ENCODE measurements at regions not wholly inside any gene's neighbourhood (a gene's known extent, or its start where the extent isn't known, plus 50 kb on each side); places are given as distances from the start of the nearest gene placed in this dataset.

DNA sequence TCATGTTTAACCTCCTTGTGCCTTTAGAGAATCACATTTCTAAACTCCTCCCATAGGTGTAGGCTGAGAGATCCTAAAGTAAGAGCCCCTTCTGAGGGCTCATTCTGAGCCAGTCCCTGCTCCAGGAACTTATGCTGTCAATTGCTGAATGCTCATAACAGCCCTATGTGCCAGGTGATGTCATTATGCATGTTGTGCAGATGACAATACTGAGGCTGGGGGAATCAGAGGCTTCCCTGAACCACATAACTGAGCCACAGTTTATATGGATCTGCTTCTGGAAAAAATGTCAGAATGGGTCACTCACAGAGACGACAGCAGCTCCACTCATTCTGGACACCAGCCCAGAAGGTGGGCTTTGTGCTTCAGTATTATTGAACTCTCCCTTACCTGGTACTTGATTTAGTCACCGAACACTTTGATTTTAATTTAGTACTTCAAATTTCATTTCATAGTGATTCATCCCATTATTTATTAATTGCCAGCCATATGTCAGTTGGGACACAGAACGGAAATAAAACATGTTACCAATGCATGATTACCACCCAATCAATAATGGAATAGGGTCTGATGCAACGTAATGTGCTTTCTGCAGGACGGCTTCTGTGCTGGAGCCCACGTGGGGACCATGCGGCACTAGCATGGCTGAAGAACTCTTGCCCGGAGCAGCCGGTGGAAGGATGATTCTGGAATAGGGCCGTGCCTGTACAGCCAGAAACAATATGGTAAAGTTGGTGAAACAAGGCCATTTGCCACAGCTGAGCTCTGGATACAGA, 406.3 kb downstream of the IRX1 start:
- TF ChIP-seq EZH2phosphoT487 (IDR thresholded peaks at IDR 0.05; ENCODE audit: low read length) (no peak), EZH2 (optimal IDR thresholded peaks at IDR 0.05; ENCODE audit: low read depth, low read length) (no peak)
- TF ChIP-seq, protein P1, sequence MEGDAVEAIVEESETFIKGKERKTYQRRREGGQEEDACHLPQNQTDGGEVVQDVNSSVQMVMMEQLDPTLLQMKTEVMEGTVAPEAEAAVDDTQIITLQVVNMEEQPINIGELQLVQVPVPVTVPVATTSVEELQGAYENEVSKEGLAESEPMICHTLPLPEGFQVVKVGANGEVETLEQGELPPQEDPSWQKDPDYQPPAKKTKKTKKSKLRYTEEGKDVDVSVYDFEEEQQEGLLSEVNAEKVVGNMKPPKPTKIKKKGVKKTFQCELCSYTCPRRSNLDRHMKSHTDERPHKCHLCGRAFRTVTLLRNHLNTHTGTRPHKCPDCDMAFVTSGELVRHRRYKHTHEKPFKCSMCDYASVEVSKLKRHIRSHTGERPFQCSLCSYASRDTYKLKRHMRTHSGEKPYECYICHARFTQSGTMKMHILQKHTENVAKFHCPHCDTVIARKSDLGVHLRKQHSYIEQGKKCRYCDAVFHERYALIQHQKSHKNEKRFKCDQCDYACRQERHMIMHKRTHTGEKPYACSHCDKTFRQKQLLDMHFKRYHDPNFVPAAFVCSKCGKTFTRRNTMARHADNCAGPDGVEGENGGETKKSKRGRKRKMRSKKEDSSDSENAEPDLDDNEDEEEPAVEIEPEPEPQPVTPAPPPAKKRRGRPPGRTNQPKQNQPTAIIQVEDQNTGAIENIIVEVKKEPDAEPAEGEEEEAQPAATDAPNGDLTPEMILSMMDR (IDR thresholded peaks at IDR 0.05; ENCODE audit: low read length): no peak
- Histone ChIP-seq H3K9ac (ENCODE audit: low read length) (no peak overlapping the region), H3F3A (ENCODE audit: insufficient read depth, low read length) (no peaks in the 10 kb centered on the region), H3K9me2 (replicated peaks; ENCODE audit: insufficient read depth, low read length) (no peaks in the 10 kb centered on the region), H3K4me2 (ENCODE audit: low read depth, low read length) (no peak overlapping the region), H3K27me3 (replicated peaks; ENCODE audit: insufficient read depth, low read length) (no peaks in the 10 kb centered on the region), H2AFZ (ENCODE audit: low read length) (no peak overlapping the region), H3K27ac (ENCODE audit: low read length) (no peak overlapping the region), H3K4me3 (ENCODE audit: low read length) (no peak overlapping the region), H4K20me1 (ENCODE audit: insufficient read depth, low read length) (no peaks in the 10 kb centered on the region), H3K36me3 (replicated peaks; ENCODE audit: insufficient read depth, low read length) (no peaks in the 10 kb centered on the region), H3K9me3 (replicated peaks; ENCODE audit: insufficient read depth, low read length) (no peaks in the 10 kb centered on the region), H3K79me2 (ENCODE audit: low read length) (no peaks in the 10 kb centered on the region), H3K4me1 (ENCODE audit: low read length) (no peaks in the 10 kb centered on the region)
- DNase-seq: no peak

DNA sequence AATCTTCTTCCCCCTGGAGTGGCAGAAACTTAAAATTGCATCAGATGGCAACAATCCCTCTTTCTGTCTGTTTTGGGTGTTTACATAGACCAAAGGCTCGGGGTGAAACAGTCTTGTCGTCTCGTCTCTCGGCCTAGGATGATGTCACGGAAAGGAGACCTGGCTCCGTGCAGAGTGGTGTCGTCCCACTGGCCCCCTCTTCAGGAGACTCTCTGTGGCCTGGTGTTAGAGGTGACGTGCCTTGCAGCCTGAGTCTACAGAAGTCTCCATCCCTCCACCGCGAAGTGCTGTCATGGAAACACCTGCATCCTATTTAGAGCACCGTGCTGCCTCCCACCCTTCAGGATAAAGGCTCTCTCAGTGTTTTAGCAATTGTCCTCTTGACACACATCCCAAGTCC, 409.7 kb downstream of the IRX1 start:
- Histone ChIP-seq H2AFZ (ENCODE audit: low read length) (no peak overlapping the region), H3K9me2 (replicated peaks; ENCODE audit: insufficient read depth, low read length) (no peaks in the 10 kb centered on the region), H3K27ac (ENCODE audit: low read length) (no peak overlapping the region), H3K4me3 (ENCODE audit: low read length) (no peak overlapping the region), H3K79me2 (ENCODE audit: low read length) (no peaks in the 10 kb centered on the region), H3K9ac (ENCODE audit: low read length) (no peak overlapping the region), H3K36me3 (replicated peaks; ENCODE audit: insufficient read depth, low read length) (no peaks in the 10 kb centered on the region), H3K4me2 (ENCODE audit: low read depth, low read length) (no peak overlapping the region), H3K9me3 (replicated peaks; ENCODE audit: insufficient read depth, low read length) (no peaks in the 10 kb centered on the region), H3K27me3 (replicated peaks; ENCODE audit: insufficient read depth, low read length) (no peaks in the 10 kb centered on the region), H4K20me1 (ENCODE audit: insufficient read depth, low read length) (no peaks in the 10 kb centered on the region), H3K4me1 (ENCODE audit: low read length) (no peaks in the 10 kb centered on the region), H3F3A (ENCODE audit: insufficient read depth, low read length) (no peaks in the 10 kb centered on the region)
- TF ChIP-seq EZH2phosphoT487 (IDR thresholded peaks at IDR 0.05; ENCODE audit: low read length) (no peak), EZH2 (optimal IDR thresholded peaks at IDR 0.05; ENCODE audit: low read depth, low read length) (no peak)
- TF ChIP-seq, protein P1 (IDR thresholded peaks at IDR 0.05; ENCODE audit: low read length): no peak
- no peak for DNase-seq

DNA sequence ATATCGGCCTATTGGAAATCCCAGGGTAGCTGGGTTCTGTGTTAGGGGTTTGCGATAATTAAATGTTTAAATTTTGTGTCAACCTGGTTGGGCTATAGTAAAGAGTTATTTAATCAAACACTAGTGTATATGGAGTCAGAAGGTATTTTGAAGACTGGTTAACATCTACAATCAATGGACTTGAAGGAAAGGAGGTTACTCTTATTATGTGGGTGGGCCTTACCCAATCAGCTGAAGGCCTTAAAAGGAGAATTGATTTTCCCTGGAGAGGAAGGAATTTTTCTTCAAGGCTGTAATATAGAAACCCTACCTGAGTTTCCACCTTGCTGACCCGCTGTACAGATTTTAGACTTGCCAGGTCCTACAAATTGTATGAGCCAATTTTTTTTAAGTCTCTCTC, 411.4 kb downstream of the IRX1 start:
- Histone ChIP-seq H3K27me3 (replicated peaks; ENCODE audit: insufficient read depth, low read length) (no peaks in the 10 kb centered on the region), H3K9ac (ENCODE audit: low read length) (no peak overlapping the region), H3K4me1 (ENCODE audit: low read length) (no peaks in the 10 kb centered on the region), H3K4me3 (ENCODE audit: low read length) (no peak overlapping the region), H3K79me2 (ENCODE audit: low read length) (no peaks in the 10 kb centered on the region), H3K9me2 (replicated peaks; ENCODE audit: insufficient read depth, low read length) (no peaks in the 10 kb centered on the region), H3F3A (ENCODE audit: insufficient read depth, low read length) (no peaks in the 10 kb centered on the region), H2AFZ (ENCODE audit: low read length) (no peak overlapping the region), H4K20me1 (ENCODE audit: insufficient read depth, low read length) (no peaks in the 10 kb centered on the region), H3K36me3 (replicated peaks; ENCODE audit: insufficient read depth, low read length) (no peaks in the 10 kb centered on the region), H3K4me2 (ENCODE audit: low read depth, low read length) (no peak overlapping the region), H3K9me3 (replicated peaks; ENCODE audit: insufficient read depth, low read length) (no peaks in the 10 kb centered on the region), H3K27ac (ENCODE audit: low read length) (no peak overlapping the region)
- DNase-seq: no peak
- TF ChIP-seq EZH2phosphoT487 (IDR thresholded peaks at IDR 0.05; ENCODE audit: low read length) (no peak), EZH2 (optimal IDR thresholded peaks at IDR 0.05; ENCODE audit: low read depth, low read length) (no peak)
- TF ChIP-seq, protein P1 (IDR thresholded peaks at IDR 0.05; ENCODE audit: low read length): no peak

Data from MM.1S (cell line).